K562 (cell line): ENCODE measurements at regions not wholly inside any gene's neighbourhood (a gene's known extent, or its start where the extent isn't known, plus 50 kb on each side); places are given as distances from the start of the nearest gene placed in this dataset.

Experiments
- ATAC-seq: fragments of 200-7000 bp; cut with Tn5 transposase; 3 replicates; pipeline ENCODE4 v1.9.1; 2020; ENCODE audit warnings: moderate library complexity
- BruUV-seq: library from RNA; stranded (reverse); fragments of 400-500 nt; replicated peaks from 2 replicates; lab custom pipeline; 2021; lab: Mats Ljungman, UMichigan
- CTCF ChIA-PET: fragments of 300-600 bp; formaldehyde crosslinking; extraction: SDS; loops from one replicate; lab custom pipeline; 2021; ENCODE audit warnings: low intra/inter-chr PET ratio; lab: Yijun Ruan, JAX
- POLR2A ChIA-PET: fragments of 300-600, 350-650 bp; sonication (Branson Sonifier 250); formaldehyde crosslinking; extraction: SDS; loops from one replicate; lab custom pipeline; 2021; ENCODE audit warnings: antibody characterized with exemption, inconsistent platforms; lab: Yijun Ruan, JAX
- DNase-seq, 4 experiments: peaks; one replicate each; pipeline versions ENCODE4 v3.0.0 to v3.0.0-alpha.2; 2011 to 2018; ENCODE audit warnings: low spot score in 3 of 4, mixed read lengths in 3 of 4; ENCODE audit errors: extremely low read depth in 1 of 4
- FAIRE-seq: peaks from 2 replicates; lab custom pipeline; 2011; peaks lifted over from hg19 to GRCh38; lab: Jason Lieb, UNC
- H2AFZ ChIP-seq: 2 replicates; pipeline ENCODE4 v1.6.0; 2011; ENCODE audit warnings: low read depth, low read length, control low read depth, inconsistent platforms
- H3K27ac ChIP-seq: fragments of 200-600 bp; 3 replicates; pipeline ENCODE4 v1.8.0; 2011; ENCODE audit warnings: low read depth, mild to moderate bottlenecking, control low read depth, inconsistent platforms, low read length, moderate library complexity, mixed read lengths; ENCODE audit errors: extremely low read depth
- H3K27me3 ChIP-seq, 2 experiments: fragments of 300-600 bp in 1 of 2; 2 replicates in 1 of 2; 3 replicates in 1 of 2; pipeline versions ENCODE4 v1.6.0 to v1.8.0; 2011; ENCODE audit warnings: inconsistent platforms in 2 of 2, low read length in 2 of 2, mild to moderate bottlenecking in 1 of 2, mixed read lengths in 1 of 2, moderate library complexity in 1 of 2; ENCODE audit not compliant: control insufficient read depth in 2 of 2, insufficient read depth in 2 of 2
- H3K36me3 ChIP-seq: fragments of 300-600 bp; 3 replicates; pipeline ENCODE4 v1.8.0; 2011; ENCODE audit warnings: mild to moderate bottlenecking, low read length, inconsistent platforms; ENCODE audit not compliant: control insufficient read depth, insufficient read depth
- H3K4me1 ChIP-seq, 2 experiments: fragments of 200-600 bp in 1 of 2; replicated peaks in 1 of 2; 2 replicates in 1 of 2; 3 replicates in 1 of 2; pipeline versions ENCODE4 v1.5.1 to v1.8.0; 2011; ENCODE audit warnings: inconsistent platforms in 2 of 2, low read length in 2 of 2, mild to moderate bottlenecking in 1 of 2, mixed read lengths in 1 of 2, moderate library complexity in 1 of 2; ENCODE audit not compliant: control insufficient read depth in 2 of 2, insufficient read depth in 2 of 2
- H3K4me2 ChIP-seq: 2 replicates; pipeline ENCODE4 v1.6.1; 2011; ENCODE audit warnings: low read length, control low read depth, inconsistent platforms, mixed read lengths; ENCODE audit not compliant: insufficient read depth
- H3K4me3 ChIP-seq: fragments of 200-600 bp; sonication (generic), shearing (Covaris generic); 2 replicates; pipeline ENCODE4 v1.5.1; 2016; ENCODE audit warnings: control low read depth, inconsistent platforms
- H3K79me2 ChIP-seq: fragments of 200-600 bp; 3 replicates; pipeline ENCODE4 v1.8.0; 2011; ENCODE audit warnings: low read length, inconsistent platforms; ENCODE audit not compliant: control insufficient read depth, insufficient read depth
- H3K9ac ChIP-seq, 2 experiments: 2 replicates each; pipeline versions ENCODE4 v1.6.0 to v1.6.1; 2011; ENCODE audit warnings: low read depth in 2 of 2, low read length in 2 of 2, control low read depth in 1 of 2, inconsistent platforms in 1 of 2, mild to moderate bottlenecking in 1 of 2, mixed read lengths in 1 of 2; ENCODE audit not compliant: insufficient read depth in 1 of 2
- H3K9me1 ChIP-seq: one replicate; pipeline ENCODE4 v1.6.0; 2011; ENCODE audit warnings: inconsistent platforms, mild to moderate bottlenecking, low read length, moderate library complexity; ENCODE audit not compliant: control insufficient read depth, insufficient read depth
- H3K9me3 ChIP-seq: replicated peaks from 2 replicates; pipeline ENCODE4 v1.5.1; 2011; ENCODE audit warnings: low read depth, low read length, inconsistent platforms; ENCODE audit not compliant: control insufficient read depth, insufficient read depth
- H4K20me1 ChIP-seq: replicated peaks from 2 replicates; pipeline ENCODE4 v1.6.1; 2011; ENCODE audit warnings: low read length, inconsistent platforms, mixed read lengths; ENCODE audit not compliant: control insufficient read depth, insufficient read depth
- CC2D1A ChIP-seq: fragments of 450-650 bp; IDR thresholded peaks from 2 replicates; pipeline ENCODE4 v1.6.1; 2017; ENCODE audit warnings: mild to moderate bottlenecking
- ZZZ3 ChIP-seq: fragments of 450-650 bp; IDR thresholded peaks from 2 replicates; pipeline ENCODE4 v1.6.1; 2016; ENCODE audit warnings: antibody characterized with exemption, mild to moderate bottlenecking, moderate library complexity
- WGBS: fragments of 100-300 bp; shearing (Covaris generic); methylation state at CpG from one replicate; pipeline ENCODE4 v1.1.6; 2016; ENCODE audit warnings: low coverage, mixed read lengths; ENCODE audit not compliant: insufficient coverage; ENCODE audit errors: missing lambda C conversion rate; 5-methylcytosine and 5-hydroxymethylcytosine counted together
- in situ Hi-C: fragments of 300-500 bp; cut with MboI; formaldehyde crosslinking; loops from 4 replicates; pipeline ENCODE4 v1.15.0; 2018; ENCODE audit warnings: inconsistent platforms, mixed read lengths
- intact Hi-C: fragments of 100-400 bp; cut with micrococcal nuclease; formaldehyde crosslinking; loops from 2 replicates; pipeline ENCODE4 v1.14.2; 2022
- TF ChIP-seq, protein P1 (sequence below): fragments of 250-450 bp; sonication (Bioruptor Pico); IDR thresholded peaks from 2 replicates; pipeline ENCODE4 v1.8.0; 2022; ENCODE audit warnings: moderate library complexity, mild to moderate bottlenecking, inconsistent platforms
- TF ChIP-seq, protein P2 (sequence below): IDR thresholded peaks from 2 replicates; pipeline ENCODE4 v1.6.1; 2016; ENCODE audit warnings: missing genetic modification characterization, missing compliant biosample characterization

DNA sequence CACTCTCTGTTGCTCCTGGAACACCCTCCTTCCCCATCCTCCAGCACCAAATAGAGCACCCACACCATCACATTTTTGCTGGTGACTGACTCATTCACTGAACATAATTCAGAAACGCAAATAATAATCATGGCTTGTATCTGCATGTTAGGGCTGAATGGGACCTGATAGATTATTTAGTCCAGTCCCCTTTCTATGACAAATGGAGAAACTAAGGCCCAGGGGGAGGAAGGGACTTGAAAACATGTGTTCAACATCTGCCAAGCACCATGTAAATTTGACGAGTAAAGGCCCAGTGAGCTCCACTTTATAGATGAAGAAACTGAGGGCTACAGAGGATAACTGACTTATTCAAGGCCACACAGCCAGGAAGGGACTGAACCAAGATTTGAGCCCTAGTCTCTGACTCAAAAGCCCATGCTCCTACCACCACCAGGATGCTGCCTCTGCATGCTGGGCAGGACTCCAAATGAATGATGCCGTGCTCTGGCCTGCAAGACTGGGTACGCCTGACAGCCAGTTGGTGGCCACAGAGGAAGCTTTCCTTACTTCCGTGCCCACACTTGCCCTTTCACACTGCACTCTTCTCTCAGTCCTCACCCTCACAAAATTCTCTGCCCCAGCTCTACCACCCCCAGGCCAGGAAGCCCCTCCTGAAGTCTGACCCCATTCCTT, 133.3 kb upstream of the PJA1 start:
- FAIRE-seq, result no peak
- intact Hi-C loops, result no loop called here
- POLR2A ChIA-PET, result interaction anchor here (0.6 to 1.0 kb wide), 3 partner anchors 9 to 542 kb away, joined by 3 to 4 read pairs (median 4); no protein-coding TSS in a partner anchor

More for the DNA sequence above, 133.3 kb upstream of the PJA1 start:
- no peak for TF ChIP-seq ZZZ3
- TF ChIP-seq, protein P1, sequence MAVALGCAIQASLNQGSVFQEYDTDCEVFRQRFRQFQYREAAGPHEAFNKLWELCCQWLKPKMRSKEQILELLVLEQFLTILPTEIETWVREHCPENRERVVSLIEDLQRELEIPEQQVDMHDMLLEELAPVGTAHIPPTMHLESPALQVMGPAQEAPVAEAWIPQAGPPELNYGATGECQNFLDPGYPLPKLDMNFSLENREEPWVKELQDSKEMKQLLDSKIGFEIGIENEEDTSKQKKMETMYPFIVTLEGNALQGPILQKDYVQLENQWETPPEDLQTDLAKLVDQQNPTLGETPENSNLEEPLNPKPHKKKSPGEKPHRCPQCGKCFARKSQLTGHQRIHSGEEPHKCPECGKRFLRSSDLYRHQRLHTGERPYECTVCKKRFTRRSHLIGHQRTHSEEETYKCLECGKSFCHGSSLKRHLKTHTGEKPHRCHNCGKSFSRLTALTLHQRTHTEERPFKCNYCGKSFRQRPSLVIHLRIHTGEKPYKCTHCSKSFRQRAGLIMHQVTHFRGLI, result no peak
- TF ChIP-seq, protein P2, sequence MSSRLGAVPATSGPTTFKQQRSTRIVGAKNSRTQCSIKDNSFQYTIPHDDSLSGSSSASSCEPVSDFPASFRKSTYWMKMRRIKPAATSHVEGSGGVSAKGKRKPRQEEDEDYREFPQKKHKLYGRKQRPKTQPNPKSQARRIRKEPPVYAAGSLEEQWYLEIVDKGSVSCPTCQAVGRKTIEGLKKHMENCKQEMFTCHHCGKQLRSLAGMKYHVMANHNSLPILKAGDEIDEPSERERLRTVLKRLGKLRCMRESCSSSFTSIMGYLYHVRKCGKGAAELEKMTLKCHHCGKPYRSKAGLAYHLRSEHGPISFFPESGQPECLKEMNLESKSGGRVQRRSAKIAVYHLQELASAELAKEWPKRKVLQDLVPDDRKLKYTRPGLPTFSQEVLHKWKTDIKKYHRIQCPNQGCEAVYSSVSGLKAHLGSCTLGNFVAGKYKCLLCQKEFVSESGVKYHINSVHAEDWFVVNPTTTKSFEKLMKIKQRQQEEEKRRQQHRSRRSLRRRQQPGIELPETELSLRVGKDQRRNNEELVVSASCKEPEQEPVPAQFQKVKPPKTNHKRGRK (tag), result no peak
- no peak for TF ChIP-seq CC2D1A
- H3K9ac ChIP-seq, result no peak overlapping the region
- in situ Hi-C loops, result loop anchor here (25.0 kb wide), 1 partner anchor 1111 kb away; no protein-coding TSS in a partner anchor
- no peak overlapping the region for H3K27ac ChIP-seq
- H3K36me3 ChIP-seq, result no peaks in the 10 kb centered on the region
- CTCF ChIA-PET, result no interaction called here
- H3K79me2 ChIP-seq, result no peaks in the 10 kb centered on the region
- BruUV-seq, result no TSS peak
- no peaks in the 10 kb centered on the region for H3K4me1 ChIP-seq
- 0 out of 2 replicates have a peak, but pooled peaks cover 3% of the 10 kb centered on the region for H4K20me1 ChIP-seq
- H2AFZ ChIP-seq, result no peak overlapping the region
- WGBS, result 3% methylated on average over 5 of the region's 5 CpGs
- no peaks in the 10 kb centered on the region for H3K9me1 ChIP-seq
- no peak overlapping the region for H3K4me2 ChIP-seq
- no peak overlapping the region for H3K4me3 ChIP-seq
- DNase-seq (no peak), ATAC-seq (no peak)
- H3K27me3 ChIP-seq, result peaks cover 0 to 11% of the 10 kb centered on the region in 2 experiments; a peak in 1 of 5 replicates
- no peaks in the 10 kb centered on the region for H3K9me3 ChIP-seq
